Activated T-cell treated with anti-CD3 and anti-CD28 coated beads, Interleukin-2, amount 50 U/mL, for 24 hours (primary cell): ENCODE measurements at regions not wholly inside any gene's neighbourhood (a gene's known extent, or its start where the extent isn't known, plus 50 kb on each side); places are given as distances from the start of the nearest gene placed in this dataset.

ENCODE experiments used
- DNase-seq: peaks from one replicate; pipeline ENCODE4 v3.0.0-alpha.2; 2020
- H3K27ac Mint-ChIP-seq: 2 replicates; pipeline ENCODE4 v1.8.0; 2020; ENCODE audit warnings: mild to moderate bottlenecking, mixed read lengths
- H3K27me3 Mint-ChIP-seq: 2 replicates; pipeline ENCODE4 v1.8.0; 2020; ENCODE audit warnings: mixed read lengths
- H3K36me3 Mint-ChIP-seq: 2 replicates; pipeline ENCODE4 v1.8.0; 2020; ENCODE audit warnings: low read depth, mixed read lengths
- H3K4me1 Mint-ChIP-seq: 2 replicates; pipeline ENCODE4 v1.8.0; 2020; ENCODE audit warnings: low read depth, mixed read lengths
- H3K4me3 Mint-ChIP-seq: 2 replicates; pipeline ENCODE4 v1.8.0; 2020; ENCODE audit warnings: mild to moderate bottlenecking, moderate library complexity, mixed read lengths
- H3K9me3 Mint-ChIP-seq: 2 replicates; pipeline ENCODE4 v1.8.0; 2020; ENCODE audit warnings: mixed read lengths

DNA sequence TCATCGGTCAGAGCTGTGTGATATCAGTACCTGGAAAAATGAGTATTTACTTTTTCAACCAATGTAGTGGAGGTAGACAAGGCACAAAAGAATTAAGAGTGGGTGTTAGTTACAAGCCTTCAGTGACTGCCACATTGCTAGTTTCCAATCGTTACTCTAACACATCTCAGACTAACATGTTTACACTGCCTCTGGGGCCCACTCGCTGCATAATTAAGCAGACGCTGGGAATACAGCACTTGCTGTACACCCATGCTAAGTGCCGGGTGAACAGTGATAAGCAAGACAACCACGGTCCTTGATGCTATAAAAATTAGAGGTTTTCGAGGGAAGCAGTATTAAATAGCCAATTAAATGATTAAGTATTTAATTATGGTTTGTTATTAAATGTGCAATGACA is 1147.6 kb downstream of the AACS start:
- Mint-ChIP-seq H3K9me3 (no peaks in the 10 kb centered on the region), H3K27ac (no peak overlapping the region), H3K36me3 (no peaks in the 10 kb centered on the region), H3K27me3 (no peaks in the 10 kb centered on the region), H3K4me3 (no peak overlapping the region), H3K4me1 (no peaks in the 10 kb centered on the region)
- no peak for DNase-seq

DNA sequence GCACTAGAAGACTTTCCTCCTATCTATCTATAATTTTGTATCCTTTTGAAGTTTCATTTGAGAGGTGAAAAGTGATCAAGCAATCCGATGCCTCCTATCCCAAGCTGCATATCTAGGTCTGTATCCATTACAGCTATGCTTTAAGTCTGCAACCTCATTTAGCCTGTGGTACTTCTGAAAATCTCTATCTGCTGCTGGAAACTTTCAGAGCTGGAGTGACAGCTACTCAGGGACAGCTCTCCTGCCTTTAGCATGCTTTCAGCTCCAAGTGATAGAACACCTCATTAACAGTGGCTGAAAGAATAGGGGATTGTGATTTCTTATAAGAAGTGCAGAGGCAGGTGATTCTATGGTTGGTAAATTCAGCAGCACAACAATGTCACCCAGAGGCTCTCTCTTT is 1153.5 kb downstream of the AACS start:
- DNase-seq: no peak
- no peak overlapping the region for H3K27ac Mint-ChIP-seq
- no peaks in the 10 kb centered on the region for H3K4me1 Mint-ChIP-seq
- no peaks in the 10 kb centered on the region for H3K27me3 Mint-ChIP-seq
- no peak overlapping the region for H3K4me3 Mint-ChIP-seq
- H3K36me3 Mint-ChIP-seq: no peaks in the 10 kb centered on the region
- no peaks in the 10 kb centered on the region for H3K9me3 Mint-ChIP-seq

DNA sequence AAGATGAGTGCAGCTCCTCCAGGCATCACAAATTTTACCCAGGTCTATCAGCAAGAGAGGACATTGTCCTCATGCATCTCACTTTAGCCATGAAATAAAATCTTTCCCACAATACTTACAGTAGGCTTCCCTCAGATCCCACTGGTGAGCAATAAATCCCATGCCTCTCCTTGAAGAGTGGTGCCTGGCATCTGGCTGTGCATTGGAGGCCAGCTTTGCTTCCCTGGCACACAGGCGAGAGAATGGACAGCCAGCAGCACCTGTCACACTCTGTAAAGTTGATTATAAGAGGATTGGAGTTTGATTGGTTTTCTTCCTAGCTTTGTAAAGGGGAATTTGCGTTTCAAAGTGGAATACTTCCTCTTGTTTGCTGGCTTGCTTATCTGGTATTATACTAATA is 1153.9 kb downstream of the AACS start:
- Mint-ChIP-seq H3K27me3 (no peaks in the 10 kb centered on the region), H3K27ac (no peak overlapping the region), H3K36me3 (no peaks in the 10 kb centered on the region), H3K9me3 (no peaks in the 10 kb centered on the region), H3K4me1 (no peaks in the 10 kb centered on the region), H3K4me3 (no peak overlapping the region)
- no peak for DNase-seq

DNA sequence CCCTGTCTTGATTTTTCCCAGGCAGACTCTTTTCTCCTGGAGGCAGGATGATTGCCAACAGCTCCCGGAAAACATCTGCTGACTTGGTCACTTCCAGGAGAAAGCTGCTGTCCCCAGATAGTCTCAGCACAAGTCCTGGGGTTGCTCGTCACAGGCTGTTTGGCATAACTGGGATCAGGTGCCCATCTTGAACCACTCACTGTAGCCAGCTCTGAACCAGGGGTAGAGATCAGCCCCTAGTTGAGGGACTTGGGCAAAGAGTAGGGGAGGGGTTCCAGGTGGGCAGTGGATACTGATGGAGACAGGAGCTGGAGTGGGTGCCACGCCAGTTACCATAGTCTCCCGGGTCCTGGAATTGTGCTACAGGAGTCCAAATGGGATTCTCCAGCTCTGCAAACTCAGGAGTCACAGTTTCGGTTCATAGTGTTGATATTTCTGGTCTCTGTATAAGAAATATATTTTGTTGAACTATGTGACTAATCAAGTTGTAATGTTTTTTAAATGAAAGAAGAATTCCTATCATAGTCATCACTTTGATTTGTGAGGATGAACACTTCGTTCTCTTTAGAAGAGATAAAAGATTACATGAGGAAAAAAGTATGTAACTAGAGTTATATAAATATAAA is 1154.5 kb downstream of the AACS start:
- H3K27ac Mint-ChIP-seq: no peak overlapping the region
- no peaks in the 10 kb centered on the region for H3K9me3 Mint-ChIP-seq
- H3K36me3 Mint-ChIP-seq: no peaks in the 10 kb centered on the region
- no peak for DNase-seq
- no peaks in the 10 kb centered on the region for H3K27me3 Mint-ChIP-seq
- H3K4me1 Mint-ChIP-seq: no peaks in the 10 kb centered on the region
- H3K4me3 Mint-ChIP-seq: no peak overlapping the region

DNA sequence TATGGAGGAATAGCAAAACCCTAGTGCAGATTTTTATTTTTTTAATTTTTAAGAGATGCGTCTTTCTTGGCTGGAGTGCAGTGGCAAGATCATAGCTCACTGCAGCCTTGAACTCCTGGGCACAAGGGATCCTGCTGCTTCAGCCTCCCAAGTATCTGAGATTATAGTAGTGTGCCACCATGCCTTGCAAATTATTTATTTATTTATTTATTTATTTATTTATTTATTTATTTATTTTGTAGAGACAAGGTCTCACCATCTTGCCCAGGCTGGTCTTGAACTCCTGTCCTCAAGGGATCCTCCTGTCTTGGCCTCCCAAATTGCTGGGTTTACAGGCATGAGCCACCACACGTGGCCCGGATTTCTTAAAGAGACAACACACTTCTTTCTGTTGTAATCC is 1158.8 kb downstream of the AACS start:
- Mint-ChIP-seq H3K4me1 (no peaks in the 10 kb centered on the region), H3K27ac (no peak overlapping the region), H3K36me3 (no peaks in the 10 kb centered on the region), H3K4me3 (no peak overlapping the region), H3K27me3 (no peaks in the 10 kb centered on the region), H3K9me3 (peaks cover 15% of the 10 kb centered on the region)
- DNase-seq: no peak

DNA sequence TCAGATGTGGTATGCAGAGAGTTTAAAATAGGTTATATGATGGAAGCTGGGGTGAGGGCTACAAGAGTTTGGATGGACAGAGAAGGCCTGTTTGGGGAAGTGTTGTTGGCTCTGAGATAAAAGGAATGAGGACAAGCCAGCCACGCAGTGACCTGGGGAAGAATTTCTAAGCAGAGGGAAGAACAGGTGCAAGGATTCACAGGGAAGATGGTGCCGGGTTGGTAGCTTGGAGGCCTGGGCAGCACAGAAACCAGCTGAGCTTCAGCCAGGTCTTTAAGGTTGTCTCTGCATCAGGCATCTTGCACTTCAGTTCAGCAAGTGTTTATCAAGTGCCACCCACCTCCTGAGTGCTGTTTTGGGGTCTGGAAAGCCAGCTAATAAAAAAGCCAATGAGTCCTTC is 1163.7 kb downstream of the AACS start:
- Mint-ChIP-seq H3K27ac (no peak overlapping the region), H3K9me3 (peaks cover 15% of the 10 kb centered on the region), H3K27me3 (no peaks in the 10 kb centered on the region), H3K36me3 (no peaks in the 10 kb centered on the region), H3K4me3 (no peak overlapping the region), H3K4me1 (no peaks in the 10 kb centered on the region)
- DNase-seq: no peak

DNA sequence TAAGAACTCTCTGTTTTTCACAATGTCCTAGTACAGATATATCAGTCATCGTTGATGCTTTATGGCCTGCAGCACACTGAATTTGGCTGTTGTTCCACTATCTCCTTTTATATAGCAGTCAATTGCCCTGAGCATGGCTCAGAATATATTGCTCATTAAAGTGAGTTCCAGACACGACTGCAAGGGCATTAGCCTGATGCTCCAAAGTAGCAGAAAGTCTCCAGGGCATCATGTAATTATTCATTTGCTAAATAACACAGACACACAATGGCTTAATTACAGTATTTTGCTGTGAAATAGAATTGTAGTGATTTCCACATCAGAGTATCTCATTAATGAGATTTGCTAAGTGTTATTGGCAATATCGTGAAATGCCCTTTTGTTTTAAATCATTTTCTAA is 1167.5 kb downstream of the AACS start:
- no peak overlapping the region for H3K27ac Mint-ChIP-seq
- H3K36me3 Mint-ChIP-seq: no peaks in the 10 kb centered on the region
- H3K27me3 Mint-ChIP-seq: no peaks in the 10 kb centered on the region
- no peaks in the 10 kb centered on the region for H3K4me1 Mint-ChIP-seq
- DNase-seq: no peak
- no peak overlapping the region for H3K4me3 Mint-ChIP-seq
- H3K9me3 Mint-ChIP-seq: peaks cover 4% of the 10 kb centered on the region

DNA sequence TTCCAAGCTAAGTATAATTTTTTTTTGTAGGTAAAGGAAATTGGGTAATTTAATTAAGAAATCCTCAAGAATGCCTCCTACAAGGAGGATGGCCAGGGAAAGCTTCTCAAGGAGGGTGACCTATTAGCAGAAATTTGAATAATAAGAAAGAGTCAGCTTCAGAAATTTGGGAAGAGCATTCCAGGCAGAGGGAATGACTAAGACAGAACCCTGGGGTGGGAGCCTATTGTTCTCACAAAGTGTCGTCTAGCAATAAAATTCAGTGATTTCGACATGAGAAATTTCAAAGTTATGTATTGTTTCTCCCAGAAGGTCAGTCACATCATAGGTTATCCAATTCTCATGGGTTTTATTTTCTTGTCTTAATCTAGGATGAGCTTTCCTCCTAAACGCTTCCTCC is 1168.4 kb downstream of the AACS start:
- H3K4me1 Mint-ChIP-seq: no peaks in the 10 kb centered on the region
- DNase-seq: no peak
- no peaks in the 10 kb centered on the region for H3K27me3 Mint-ChIP-seq
- H3K9me3 Mint-ChIP-seq: peaks cover 3% of the 10 kb centered on the region
- no peak overlapping the region for H3K27ac Mint-ChIP-seq
- no peak overlapping the region for H3K4me3 Mint-ChIP-seq
- H3K36me3 Mint-ChIP-seq: no peaks in the 10 kb centered on the region

DNA sequence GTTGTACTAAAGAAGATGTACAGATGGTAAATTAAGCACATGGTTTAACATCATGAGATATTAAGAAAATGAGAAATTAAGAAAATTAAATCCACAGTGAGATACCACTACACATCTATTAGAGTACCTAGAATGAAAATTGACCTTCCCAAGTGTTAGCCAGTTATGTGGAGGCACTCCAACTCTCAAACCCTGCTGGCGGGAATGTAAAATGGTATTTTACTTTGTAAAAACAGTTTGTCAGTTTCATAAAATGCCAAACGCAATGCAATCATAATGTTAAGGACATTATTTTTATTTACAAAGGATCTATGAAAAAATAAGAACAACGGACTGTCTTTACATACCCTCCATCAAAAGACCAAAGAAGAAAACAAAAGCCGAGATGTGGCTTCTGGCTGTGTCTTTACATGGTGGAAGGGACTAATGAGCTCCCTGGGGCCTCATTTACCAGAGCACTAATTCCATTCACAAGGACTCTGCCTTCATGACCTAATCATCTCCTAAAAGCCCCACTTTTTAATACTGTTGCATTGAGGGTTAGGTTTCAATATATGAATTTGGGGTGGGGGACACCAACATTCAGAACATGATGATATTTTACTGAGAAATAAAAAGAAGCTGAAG is 1178.7 kb downstream of the AACS start:
- DNase-seq: no peak
- Mint-ChIP-seq H3K9me3 (peaks cover 1% of the 10 kb centered on the region), H3K27ac (no peak overlapping the region), H3K4me3 (no peak overlapping the region), H3K27me3 (no peaks in the 10 kb centered on the region), H3K36me3 (no peaks in the 10 kb centered on the region), H3K4me1 (no peaks in the 10 kb centered on the region)

DNA sequence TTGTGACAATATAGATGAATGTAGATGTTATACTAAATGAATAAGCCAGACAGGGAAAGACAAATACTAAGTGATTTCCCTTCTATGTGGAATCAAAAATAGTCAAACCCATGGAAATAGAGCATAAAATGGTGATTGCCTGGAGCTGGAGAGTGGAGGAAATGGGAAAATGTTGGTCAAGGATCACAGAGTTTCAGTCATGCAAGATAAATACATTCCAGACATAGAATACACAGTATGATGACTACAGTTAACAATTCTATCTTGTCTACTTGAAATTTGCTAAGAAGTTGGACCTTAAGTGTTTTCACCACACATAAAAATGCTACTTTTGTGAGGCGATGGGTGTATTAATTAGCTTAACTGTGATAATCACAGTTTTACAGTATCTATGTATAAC is 1182.7 kb downstream of the AACS start:
- Mint-ChIP-seq H3K27ac (no peak overlapping the region), H3K27me3 (no peaks in the 10 kb centered on the region), H3K36me3 (no peaks in the 10 kb centered on the region), H3K4me1 (no peaks in the 10 kb centered on the region), H3K4me3 (no peak overlapping the region), H3K9me3 (peaks cover 5% of the 10 kb centered on the region)
- no peak for DNase-seq

DNA sequence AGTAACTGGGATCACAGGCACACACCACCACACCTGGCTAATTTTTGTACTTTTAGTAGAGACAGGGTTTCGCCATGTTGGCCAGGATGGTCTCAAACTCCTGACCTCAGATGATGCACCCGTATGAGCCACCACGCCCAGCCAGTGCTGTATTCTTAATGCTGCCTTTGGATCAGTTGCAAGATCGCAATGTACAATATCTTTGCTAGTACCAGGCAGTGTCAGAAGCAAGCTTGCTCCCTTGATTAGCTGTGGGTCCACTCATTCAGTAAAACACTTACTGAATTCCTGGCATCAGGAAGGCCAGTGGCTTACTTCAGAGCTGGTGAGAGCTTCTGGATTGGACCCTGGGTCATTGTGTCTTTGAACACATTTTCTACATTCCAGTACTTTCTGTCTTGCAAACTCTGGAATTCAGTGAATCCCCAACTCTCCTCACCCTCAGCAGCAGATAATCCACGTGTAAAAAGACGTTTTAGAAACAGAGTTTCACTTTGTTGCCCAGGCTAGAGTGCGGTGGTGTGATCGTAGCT is 1183.7 kb downstream of the AACS start:
- H3K4me1 Mint-ChIP-seq: no peaks in the 10 kb centered on the region
- peaks cover 5% of the 10 kb centered on the region for H3K9me3 Mint-ChIP-seq
- no peak overlapping the region for H3K27ac Mint-ChIP-seq
- no peaks in the 10 kb centered on the region for H3K27me3 Mint-ChIP-seq
- no peak for DNase-seq
- H3K36me3 Mint-ChIP-seq: no peaks in the 10 kb centered on the region
- H3K4me3 Mint-ChIP-seq: no peak overlapping the region

DNA sequence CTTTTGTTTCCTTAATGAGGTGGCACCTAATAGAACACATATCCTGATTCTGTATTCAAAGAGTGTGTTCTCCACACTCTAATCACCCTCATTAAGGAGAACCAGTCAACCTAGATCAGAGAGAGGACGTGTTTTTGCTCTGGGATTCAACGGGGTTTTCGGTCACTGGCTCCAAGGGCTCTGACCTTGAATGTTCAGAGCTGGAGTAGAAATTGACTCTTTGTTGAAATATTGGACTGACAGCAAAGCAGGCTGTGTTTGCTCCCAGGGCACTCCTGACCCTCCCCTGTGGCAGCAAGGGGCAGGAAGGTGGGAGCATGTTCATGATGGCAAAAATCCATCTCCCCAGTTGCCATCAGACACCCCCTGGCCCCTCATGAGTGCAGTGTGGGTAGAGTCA is 1193.0 kb downstream of the AACS start:
- Mint-ChIP-seq H3K36me3 (no peaks in the 10 kb centered on the region), H3K4me3 (no peak overlapping the region), H3K27ac (no peak overlapping the region), H3K4me1 (no peaks in the 10 kb centered on the region), H3K27me3 (no peaks in the 10 kb centered on the region), H3K9me3 (peaks cover 2% of the 10 kb centered on the region)
- DNase-seq: no peak

DNA sequence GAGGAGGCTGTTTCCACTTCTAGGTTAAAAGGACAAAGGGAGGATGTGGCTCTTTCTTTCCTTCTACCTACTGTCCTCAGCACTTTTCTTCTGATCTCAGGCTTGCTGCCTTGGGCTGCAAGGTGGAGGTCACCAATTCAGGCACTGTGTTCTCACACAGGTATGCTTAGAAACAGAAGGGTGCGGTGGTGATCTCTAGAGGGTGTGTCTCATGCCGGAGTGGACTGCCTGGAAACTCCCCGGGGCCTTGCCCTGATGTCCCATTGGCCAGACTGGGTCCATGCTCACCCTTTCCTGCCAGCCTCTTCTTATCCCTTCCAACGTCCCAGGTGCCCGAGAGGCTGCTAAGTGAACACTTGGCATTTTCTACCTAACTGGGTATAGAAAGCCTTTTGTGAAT is 1197.6 kb downstream of the AACS start:
- Mint-ChIP-seq H3K4me1 (no peaks in the 10 kb centered on the region), H3K4me3 (no peak overlapping the region), H3K36me3 (no peaks in the 10 kb centered on the region), H3K27ac (no peak overlapping the region), H3K27me3 (no peaks in the 10 kb centered on the region), H3K9me3 (peaks cover 2% of the 10 kb centered on the region)
- DNase-seq: no peak

DNA sequence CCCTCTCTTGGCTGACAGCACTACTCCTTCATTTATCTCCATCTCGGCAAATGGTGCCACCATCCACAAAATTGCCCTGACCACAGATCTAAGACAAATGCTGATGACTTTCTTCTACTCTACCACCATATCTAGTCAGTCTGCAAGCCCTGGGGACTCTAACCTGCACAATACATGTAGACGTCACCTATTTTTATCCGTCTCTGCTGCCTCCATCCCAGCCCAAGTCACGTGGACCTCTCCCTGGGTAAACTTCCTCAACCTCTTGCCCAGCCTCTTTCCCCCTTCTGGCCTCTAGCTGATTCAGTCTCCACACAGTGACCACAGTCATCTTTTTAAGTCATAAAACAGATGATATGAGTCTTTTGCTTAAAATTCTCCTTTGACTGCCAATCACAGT is 1203.0 kb downstream of the AACS start:
- Mint-ChIP-seq H3K4me1 (no peaks in the 10 kb centered on the region), H3K27ac (no peak overlapping the region), H3K36me3 (no peaks in the 10 kb centered on the region), H3K27me3 (no peaks in the 10 kb centered on the region), H3K9me3 (peaks cover 7% of the 10 kb centered on the region), H3K4me3 (no peak overlapping the region)
- DNase-seq: no peak

DNA sequence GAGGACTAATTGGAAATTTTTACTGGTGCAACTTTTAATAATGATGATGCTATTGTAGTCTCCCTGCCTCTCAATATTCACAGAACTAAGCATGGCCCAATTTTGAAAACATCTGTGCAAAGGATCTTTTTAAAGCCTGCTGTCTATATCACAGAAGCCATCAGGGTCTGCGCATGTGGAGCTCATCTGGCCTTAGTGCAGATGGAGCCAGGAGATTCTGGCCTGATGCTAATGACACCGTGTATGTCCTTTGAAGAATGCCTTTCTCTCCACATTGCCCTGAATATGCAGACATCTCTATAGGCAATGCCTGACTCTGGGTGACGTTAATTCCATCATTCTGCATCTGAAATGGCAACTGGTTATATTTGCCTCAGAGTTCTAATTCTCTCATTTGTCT is 1205.9 kb downstream of the AACS start:
- Mint-ChIP-seq H3K36me3 (no peaks in the 10 kb centered on the region), H3K9me3 (peaks cover 7% of the 10 kb centered on the region), H3K27ac (no peak overlapping the region), H3K4me1 (no peaks in the 10 kb centered on the region), H3K4me3 (no peak overlapping the region), H3K27me3 (no peaks in the 10 kb centered on the region)
- no peak for DNase-seq

DNA sequence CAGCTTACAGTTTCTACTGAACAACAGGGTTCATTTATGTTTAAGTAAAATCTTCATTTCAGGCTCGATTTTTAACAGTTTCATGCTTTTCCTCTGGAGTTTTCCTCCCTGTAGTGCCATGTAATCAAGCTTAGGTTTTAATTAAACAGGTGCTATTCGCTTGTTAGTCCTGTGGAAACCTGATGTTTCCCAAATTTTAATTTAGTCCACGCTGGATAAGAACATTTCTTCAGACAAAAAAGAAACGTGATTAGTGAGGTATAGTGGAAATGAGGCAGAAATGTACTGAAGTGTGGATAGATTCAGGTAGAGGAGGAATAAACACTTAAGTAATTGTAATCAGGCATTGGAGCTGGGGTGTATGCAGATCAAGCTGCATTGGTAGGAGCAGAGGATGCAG is 1217.5 kb downstream of the AACS start:
- Mint-ChIP-seq H3K36me3 (no peaks in the 10 kb centered on the region), H3K27ac (no peak overlapping the region), H3K4me3 (no peak overlapping the region), H3K4me1 (no peaks in the 10 kb centered on the region), H3K27me3 (no peaks in the 10 kb centered on the region), H3K9me3 (peaks cover 2% of the 10 kb centered on the region)
- DNase-seq: no peak
